HG02970 (cell line): ENCODE measurements at regions not wholly inside any gene's neighbourhood (a gene's known extent, or its start where the extent isn't known, plus 50 kb on each side); places are given as distances from the start of the nearest gene placed in this dataset.
"Not testable (repeated sequence)": the region's sequence is repeated elsewhere in the genome, so short reads cannot be mapped to it uniquely, and the experiment has no call there.

Source experiments
- ATAC-seq: cut with Tn5 transposase; IDR thresholded peaks from one replicate; pipeline ENCODE4 v1.9.1; 2021; ENCODE audit warnings: mild to moderate bottlenecking, moderate library complexity, moderate number of reproducible peaks; ENCODE audit not compliant: unreplicated experiment, low FRiP score

DNA sequence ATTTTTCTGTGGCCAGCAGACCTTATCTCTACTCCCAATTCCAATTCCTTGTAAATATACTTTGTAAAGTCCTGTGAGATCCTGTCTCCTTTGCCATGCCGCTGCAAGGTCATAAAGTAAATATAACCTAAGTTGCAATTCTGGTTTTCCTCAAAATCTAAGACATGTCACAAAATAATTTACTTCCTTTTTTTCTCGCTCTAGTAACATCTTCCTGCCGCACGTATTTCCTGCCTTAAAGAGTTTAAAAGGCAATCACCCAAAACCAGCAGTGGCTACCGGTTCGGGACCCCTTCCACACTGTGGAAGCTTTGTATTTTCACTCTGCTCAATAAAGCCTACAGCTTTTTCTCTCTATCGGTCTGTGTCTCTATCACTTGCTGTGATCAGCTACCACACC lies 832.0 kb upstream of the SLITRK5 start:
- ATAC-seq, result no peak

DNA sequence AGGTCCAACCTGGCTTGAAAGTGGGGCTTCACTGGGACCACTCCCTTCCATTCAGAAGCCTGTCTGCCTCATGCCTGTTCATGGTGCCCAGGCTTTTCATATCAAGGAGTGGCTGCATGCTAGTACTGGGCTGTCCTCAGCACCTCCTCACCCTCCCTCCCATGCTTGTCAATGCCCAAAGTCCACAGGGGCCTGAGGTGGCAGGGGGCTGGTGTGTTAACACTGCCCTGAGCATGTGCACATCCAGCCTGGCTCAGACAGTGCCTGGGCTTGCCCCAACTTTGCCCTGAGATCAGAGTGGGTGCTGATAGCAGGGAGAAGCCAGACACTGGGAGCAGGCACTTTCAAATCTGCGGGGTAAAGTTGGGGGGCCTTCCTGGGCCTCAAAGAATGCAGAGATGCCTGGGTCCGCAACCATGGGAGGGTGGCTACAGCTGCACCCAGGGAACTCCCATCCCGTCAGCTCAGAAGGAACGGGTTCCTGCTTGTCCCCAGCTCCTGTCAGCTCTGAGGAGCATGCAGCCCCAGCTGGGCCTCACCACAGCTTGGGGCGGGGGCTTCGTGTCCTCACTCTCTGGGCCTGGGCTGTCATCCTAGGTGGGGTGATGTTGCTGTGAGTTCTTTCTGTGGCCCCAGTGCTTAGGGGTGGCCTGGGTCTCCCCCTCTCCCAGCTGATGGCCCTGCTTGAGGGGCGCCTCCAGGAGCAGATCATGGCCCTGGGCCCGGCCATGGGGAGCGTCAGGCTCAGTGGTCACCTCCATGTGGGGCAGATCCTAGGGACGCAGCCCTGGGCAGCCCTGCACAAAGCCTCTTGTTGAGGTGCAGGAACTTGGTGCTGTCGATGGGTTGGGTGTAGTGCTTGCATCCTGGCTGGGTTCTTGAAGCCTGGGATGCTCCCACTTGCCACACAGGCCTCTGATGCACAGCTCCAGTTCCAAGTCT lies 830.6 kb upstream of the SLITRK5 start:
- ATAC-seq, result no peak

DNA sequence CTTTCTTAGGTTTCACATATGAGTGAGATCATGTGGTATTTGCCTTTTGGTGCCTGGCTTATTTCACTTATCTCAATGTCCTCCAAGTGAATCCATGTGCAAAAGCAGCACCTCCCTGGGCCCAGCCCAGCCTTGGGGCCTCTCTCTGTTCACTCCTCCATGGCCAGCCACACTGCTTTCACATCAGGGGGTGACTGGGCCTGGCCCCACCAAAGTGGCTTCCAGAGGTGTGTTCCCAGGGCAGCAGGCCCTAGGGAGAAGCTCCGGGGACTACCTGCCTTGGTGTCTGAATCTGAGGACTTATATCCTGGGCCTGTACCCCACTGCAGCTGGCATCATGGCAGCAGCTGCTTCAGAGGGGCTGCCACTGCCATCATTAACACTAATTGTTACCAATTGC lies 829.9 kb upstream of the SLITRK5 start:
- ATAC-seq, result no peak

DNA sequence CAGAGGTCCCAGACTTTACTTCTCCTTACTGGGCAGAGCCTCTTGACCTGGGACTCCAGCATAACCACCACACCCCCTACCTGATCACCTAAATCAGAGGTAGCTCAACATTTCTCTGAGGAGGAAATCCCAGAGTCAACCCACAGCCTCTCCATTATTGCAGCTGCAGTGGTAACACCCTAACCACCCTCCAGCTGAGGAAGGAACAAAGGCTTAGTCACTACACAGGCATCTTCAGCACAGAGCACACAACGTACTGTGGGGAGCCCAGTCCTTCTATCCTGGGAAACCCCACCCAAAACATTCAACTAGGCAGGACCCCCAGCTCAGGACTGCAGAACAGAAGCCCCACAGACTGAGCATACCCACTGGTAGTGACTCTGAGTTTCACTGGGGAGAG lies 824.7 kb upstream of the SLITRK5 start:
- no peak for ATAC-seq

DNA sequence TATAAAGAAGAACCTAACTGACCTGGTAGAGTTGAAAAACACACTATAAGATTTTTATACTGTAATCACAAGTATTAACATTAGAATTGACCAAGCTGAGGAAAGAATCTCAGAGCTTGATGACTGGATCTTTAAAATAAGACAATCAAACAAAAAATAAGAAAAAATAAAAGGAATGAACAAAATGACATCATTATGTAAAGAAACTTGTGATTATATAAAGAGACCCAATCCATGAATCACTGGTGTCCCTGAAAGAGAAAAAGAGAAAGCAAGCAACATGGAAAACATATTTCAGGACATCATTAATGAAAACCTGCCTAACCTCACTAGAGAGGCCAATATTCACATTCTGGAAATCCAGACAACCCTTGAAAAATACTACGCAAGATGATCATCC lies 822.5 kb upstream of the SLITRK5 start:
- ATAC-seq, result no peak

DNA sequence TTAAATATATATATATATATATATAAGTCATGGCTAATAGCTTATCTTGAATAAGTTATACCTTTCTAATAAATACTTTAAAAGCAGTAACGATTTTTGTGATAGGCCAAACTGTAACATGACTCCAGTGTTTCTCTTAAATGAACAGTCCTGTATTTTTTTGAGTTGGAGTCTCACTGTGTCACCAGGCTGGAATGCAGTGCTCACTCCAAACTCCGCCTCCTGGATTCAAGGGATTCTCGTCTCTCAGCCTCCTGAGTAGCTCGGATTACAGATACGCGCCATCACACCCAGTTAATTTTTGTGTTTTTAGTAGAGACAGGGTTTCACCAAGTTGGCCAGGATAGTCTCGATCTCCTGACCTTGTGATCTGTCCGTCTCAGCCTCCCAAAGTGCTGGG lies 814.2 kb upstream of the SLITRK5 start:
- ATAC-seq, result no peak

DNA sequence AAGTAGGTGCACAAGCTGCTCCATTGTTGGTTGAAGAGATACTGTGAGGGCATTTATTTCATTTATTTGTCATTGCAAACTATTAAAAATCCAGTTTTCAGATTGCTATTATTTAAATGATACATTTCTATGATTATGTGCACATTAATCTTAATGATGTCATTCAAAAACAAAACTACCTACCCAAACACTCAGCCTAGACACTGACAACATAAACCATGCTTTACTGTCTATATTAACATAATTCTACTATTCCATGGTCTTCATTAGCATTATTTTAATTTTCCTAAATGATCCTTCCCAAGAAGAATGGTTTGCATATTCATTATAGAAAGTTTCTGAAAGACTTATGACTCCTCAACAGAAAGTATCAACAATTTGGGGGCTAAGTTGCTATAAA lies 813.0 kb upstream of the SLITRK5 start:
- ATAC-seq, result no peak

DNA sequence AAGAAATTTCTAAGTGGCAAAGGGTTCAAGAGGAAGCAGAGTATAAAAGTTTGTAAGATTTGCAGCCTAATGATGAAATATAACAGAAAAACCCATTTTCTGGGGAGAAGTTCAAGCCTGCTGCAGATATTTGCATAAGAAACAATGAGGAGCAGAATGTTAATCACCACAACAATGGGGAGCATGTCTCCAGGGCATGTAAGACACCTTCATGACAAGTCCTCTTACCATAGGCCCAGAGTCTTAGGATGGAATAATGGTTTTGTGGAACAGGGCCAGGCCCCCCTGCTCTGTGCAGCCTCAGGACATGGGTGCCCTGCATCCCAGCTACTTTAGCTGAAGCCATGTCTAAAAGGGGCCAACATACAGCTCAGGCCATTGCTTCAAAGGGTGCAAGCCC lies 809.0 kb upstream of the SLITRK5 start:
- ATAC-seq, result no peak

DNA sequence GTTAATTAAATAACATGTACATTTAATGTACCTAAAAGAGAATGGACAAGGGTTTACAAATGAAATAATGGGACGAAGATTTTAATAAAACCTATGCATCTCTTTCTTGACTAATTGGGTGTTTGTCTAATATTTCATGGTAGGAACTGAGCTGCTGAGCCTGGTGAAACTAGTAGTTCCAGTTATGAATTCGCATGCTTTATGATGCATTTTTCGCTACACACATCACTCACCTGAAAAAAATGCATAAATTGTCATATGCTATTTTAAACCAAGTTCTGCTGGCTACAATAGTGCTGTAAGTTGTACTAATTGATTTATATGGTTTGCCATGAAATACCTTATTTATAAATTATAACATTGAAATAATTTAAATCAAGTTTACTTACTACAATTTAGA lies 806.8 kb upstream of the SLITRK5 start:
- ATAC-seq, result no peak

DNA sequence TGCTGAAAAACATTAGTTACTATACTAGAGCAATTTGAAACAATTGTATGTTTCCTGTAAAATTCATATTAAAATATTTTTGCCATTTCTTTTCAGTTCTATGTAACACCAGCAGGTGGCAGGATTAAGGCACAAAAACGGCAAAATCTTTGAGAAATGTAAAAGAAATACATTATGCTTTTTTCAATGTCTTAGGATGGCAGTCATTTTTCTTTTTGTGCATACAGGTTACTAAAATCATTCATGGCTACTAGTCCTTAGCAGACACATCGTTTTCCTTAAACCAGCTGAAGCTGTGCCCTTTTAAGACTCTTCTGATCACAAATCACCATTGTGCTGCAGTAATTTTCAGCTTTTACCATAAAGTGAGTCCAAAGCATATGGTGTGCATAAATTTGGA lies 800.7 kb upstream of the SLITRK5 start:
- no peak for ATAC-seq

DNA sequence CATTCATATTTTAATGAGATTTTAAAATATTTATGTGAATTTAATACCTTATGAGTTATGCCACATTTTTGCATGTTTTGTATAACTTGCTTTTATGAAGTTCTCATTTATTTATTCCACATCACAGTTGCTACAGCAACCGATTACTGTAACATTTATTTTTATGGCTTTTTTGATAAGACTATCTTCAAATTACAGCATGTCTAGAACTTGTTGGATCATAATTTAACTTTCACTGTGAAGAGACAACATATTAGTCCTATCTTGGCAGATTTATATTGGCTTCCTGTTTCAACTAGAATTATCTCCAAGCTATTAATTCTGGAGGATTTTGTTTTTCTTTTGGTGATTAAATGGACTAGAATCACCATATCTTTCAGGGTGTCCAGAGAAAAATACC lies 793.7 kb upstream of the SLITRK5 start:
- no peak for ATAC-seq

DNA sequence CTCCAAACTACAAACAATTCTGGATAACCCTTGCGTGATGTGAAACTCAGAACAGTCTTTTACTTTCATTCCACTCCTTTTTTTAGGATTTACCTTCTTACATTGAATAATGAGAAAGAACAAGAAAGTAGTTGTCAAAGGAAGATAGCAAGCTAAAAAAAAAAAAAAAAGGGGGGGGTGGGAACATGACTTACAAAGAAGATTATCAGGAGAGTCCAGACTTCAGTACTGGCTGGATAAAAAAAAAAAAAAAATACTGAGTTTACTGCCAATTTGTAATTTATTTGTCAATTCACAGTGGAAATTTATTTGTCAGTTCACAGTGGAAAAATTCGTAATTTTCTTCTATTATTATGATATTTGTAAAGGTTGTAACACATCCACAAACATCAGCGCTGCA lies 792.4 kb upstream of the SLITRK5 start:
- ATAC-seq, result no peak

DNA sequence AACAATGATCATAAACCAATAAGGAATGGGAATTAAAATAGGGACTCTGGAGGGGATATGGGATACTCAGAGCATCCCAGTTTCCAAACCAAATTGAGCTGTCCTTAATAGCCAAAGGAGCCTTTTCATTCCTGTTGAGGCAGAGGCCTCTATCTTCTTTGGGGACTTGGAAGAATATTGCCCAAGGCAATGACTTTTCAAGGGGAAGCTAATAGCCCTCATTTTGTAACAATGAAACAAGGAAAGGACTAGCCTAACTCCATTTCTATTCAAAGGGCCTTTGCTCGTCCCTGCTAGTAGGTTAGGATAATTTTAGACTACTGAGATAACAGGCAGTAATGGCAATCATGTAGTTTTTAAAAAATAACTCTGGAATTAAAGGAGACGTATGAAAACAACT lies 789.8 kb upstream of the SLITRK5 start:
- ATAC-seq, result no peak

DNA sequence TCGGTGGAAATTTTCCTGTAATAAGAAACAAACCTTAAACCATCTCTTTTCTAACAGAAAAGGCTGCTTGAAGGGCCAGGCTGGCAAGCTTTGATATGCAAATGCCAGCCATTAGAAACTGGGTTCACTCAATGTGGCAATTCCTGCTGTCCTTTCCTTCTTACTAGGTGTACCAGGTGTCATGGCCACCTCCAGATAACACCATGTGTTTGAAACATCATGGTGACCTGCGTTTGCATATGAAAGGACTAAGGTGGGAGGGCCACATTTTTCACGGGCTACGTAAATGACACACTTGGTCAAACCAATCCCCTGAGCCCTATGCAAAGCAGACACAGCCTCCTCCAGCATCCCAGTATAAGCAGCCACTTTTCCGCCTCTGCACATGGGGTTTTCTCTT lies 789.1 kb upstream of the SLITRK5 start:
- no peak for ATAC-seq

DNA sequence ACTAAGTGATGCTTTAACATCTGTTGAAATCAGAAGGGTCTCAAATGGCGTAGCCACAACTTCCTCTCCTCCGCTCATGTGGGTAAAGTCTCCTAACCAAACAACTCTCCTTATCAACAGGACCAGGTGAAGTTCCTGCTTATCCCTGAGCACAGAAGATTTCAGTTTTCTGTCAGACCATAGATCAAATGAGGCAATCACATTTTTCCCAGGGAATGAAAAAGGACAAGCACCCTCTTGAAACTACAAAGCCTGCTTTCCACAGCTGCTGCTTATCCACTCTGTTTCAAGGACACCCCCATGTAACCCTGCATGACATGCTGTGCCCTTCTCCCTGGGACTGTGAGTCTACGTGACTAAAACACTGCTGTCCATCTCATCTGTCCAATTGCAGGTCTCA lies 788.3 kb upstream of the SLITRK5 start:
- ATAC-seq, result no peak

DNA sequence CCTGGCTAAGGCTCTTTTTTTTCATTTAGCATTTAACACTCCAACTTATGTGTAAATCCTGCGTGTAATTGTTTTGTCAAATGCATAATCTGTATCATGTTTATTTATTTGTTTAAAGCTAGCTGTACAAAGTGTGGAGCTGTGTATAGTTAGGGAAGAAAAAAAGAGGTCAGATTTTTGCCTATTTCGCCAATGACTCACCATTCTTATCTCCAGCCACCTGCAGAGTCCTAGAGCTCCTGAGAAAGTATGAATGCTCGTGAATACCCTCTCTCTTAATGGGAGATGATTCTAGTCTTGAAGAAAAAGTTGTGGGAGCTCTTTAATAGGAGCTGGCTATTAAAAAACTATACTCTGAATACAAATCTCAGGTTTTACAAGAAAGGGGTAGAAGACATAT lies 778.8 kb upstream of the SLITRK5 start:
- no peak for ATAC-seq

DNA sequence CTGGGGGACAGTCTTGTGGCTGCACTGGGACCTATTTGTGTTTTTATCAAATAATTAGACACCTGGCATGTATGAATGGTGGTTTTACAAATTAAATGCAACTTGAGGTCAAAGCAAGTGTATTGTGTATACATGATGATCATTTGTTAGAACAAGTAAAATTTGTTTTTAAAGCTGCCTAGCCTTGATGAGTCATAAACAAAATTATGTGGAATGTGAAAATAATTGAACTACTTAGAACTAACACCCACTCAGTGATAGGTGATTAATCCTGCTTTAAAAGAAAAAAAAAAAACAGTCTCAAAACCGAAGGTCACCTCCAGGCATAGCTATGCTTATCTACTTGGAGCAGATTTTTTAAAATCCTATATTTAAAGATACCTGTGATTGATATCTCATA lies 770.3 kb upstream of the SLITRK5 start:
- ATAC-seq, result no peak

DNA sequence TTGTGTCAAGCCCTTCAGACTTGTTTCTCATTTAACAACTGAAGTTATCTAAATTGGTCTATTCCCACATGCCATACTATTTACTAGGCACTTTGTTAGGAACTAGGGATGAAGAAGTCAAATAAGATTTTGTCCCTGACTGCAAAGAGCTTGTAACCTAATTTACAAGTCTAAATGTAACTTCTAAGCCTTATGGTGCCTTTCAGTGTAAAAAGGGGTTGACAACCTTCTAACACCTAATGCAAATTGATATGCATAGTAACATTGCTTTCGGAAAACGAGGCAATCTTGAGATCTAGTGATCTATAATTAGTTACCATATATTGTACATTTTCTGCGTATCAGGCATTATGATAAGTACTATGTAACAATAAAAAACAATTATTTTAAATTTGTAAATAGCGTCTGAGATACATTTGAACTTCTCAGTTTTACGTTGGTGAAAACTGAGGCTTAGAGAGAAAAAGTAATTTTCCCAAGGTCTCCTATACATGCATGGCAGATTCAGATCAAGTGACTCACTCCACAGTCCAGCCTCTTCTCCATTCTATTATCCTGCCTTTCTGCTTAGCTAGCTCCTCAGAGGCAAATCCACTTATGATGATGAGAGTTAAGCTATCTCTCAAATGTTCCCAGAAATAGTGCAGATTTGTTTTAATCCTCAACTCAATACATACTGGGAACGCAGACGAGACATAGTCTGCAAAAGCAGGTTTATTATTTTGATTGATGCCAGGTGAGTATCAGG lies 764.9 kb upstream of the SLITRK5 start:
- ATAC-seq, result no peak

DNA sequence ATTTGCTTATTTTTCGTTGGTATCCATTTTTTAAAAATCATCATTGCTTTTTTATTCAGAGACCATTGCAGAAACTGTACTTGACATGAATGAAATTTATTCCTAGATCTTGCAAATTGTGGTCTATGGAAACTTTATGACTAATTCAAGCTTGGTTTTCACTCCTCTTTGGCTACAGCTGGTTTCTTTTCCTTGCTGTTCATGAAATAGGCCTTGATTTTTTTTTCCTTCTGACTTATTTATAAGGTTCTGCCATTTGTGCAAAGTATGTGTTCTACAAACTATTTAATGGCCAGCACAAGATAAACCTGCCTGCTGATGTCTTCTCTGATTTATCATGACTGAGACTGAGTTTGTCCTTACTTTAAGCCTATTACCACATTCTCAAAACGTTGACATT lies 764.0 kb upstream of the SLITRK5 start:
- ATAC-seq, result no peak

DNA sequence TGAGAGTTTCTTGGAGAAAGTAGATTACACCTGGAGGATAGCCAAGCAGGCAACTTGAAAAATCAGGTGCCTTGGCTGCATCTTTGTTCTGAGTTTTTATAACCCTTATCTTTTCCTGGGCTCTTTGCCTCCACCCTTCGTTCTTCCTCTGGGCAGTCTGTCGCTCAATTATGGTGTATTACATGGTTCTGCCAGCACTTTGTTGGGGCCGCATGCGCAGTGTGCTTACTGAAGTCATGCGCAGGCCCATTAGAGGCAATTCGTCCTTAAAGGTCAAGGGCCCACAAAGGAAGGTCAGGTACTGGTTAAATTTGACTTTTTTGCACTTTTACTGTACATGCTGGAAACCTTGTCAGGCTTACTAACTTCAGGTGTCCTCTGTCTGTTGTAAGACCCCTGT lies 761.9 kb upstream of the SLITRK5 start:
- no peak for ATAC-seq

DNA sequence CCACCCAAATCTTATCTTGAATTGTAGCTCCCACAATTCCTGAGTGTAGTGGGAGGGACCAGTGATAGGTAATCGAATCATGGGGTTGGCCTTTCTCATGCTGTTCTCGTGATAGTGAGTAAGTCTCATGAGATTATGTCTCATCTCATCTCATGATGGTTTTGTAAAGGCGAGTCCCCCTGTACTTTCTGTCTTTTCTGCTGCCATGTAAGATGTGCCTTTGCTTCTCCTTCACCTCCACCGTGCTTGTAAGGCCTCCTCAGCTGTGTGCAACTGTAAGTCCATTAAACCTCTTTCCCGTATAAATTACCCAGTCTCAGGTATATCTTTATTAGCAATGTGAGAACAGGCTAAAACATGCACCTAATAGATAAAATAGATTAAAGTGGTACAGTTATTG lies 756.4 kb upstream of the SLITRK5 start:
- ATAC-seq, result no peak

DNA sequence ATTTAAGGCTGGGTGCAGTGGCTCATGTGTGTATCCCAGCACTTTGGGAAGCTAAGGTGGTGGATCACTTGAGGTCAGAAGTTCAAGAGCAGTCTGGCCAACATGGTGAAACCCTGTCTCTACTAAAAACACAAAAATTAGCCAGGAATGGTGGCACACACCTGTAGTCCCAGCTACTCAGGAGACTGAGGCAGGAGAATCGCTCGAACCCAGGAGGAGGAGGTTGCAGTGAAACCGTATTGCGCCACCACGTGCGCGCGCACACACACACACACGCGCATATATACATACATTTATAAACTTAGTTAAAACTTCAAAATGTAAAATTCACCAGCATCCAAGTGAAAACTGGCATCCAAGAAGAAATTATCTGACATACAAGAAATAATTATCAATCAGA lies 753.7 kb upstream of the SLITRK5 start:
- not testable (repeated sequence) for ATAC-seq
